ENCODE measurements at regions not wholly inside any gene's neighbourhood (a gene's known extent, or its start where the extent isn't known, plus 50 kb on each side); places are given as distances from the start of the nearest gene placed in this dataset.

DNA sequence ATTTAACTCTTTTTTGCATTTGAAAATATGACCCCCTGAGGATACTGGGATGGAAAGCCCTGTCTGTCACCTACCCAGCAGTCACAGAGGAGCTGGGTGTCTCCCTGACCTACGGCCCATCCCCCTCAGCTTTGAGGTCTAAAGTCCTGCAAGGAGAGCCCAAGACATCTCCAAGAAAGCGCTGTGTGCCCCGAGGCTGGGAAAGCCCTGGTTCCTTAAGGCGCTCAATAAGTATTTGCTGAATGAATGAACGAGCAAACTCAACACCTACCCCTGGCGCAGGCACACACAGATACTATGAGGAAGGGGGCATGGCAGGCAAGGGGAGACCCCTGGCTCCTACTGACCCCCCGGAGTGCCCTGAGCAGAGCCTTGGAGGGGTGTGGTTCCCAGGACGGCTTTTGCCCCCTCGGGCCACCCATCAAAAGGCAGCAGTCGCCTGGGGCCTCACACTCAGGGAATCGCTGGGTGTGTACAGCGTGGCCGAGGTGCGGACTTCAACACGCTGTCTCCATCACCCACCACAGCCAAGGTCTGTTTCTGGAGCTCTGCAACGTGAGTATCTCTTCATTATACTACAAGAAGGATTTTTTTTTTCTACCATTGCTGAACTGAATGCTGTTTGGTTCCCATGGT lies 211.6 kb downstream of the ERCC6L2 start:
- H3K4me2 ChIP-seq (ENCODE audit: low read depth, low read length, poor library complexity, severe bottlenecking): no peak overlapping the region
- TF ChIP-seq, protein P1, sequence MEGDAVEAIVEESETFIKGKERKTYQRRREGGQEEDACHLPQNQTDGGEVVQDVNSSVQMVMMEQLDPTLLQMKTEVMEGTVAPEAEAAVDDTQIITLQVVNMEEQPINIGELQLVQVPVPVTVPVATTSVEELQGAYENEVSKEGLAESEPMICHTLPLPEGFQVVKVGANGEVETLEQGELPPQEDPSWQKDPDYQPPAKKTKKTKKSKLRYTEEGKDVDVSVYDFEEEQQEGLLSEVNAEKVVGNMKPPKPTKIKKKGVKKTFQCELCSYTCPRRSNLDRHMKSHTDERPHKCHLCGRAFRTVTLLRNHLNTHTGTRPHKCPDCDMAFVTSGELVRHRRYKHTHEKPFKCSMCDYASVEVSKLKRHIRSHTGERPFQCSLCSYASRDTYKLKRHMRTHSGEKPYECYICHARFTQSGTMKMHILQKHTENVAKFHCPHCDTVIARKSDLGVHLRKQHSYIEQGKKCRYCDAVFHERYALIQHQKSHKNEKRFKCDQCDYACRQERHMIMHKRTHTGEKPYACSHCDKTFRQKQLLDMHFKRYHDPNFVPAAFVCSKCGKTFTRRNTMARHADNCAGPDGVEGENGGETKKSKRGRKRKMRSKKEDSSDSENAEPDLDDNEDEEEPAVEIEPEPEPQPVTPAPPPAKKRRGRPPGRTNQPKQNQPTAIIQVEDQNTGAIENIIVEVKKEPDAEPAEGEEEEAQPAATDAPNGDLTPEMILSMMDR (conservative IDR thresholded peaks at IDR 0.05; ENCODE audit: low read length): no peak
- no peak for TF ChIP-seq EZH2phosphoT487 (IDR thresholded peaks at IDR 0.05; ENCODE audit: borderline replicate concordance)
- H3K9me3 ChIP-seq (ENCODE audit: insufficient read depth, low read depth, low read length): no peaks in the 10 kb centered on the region
- no peaks in the 10 kb centered on the region for H3K79me2 ChIP-seq (ENCODE audit: insufficient read depth, low read length)
- no peak overlapping the region for H3K4me3 ChIP-seq (ENCODE audit: low read length, poor library complexity, severe bottlenecking)
- no peaks in the 10 kb centered on the region for H3K36me3 ChIP-seq (ENCODE audit: insufficient read depth, low read length)
- no peaks in the 10 kb centered on the region for H4K20me1 ChIP-seq (ENCODE audit: insufficient read depth, low read length, poor library complexity, severe bottlenecking)
- H2AFZ ChIP-seq (ENCODE audit: low read length): no peak overlapping the region
- no peak overlapping the region for H3K9ac ChIP-seq (ENCODE audit: low read depth, low read length, poor library complexity, severe bottlenecking)
- no peaks in the 10 kb centered on the region for H3F3A ChIP-seq (ENCODE audit: low read depth)
- H3K27me3 ChIP-seq (ENCODE audit: insufficient read depth, low read length, poor library complexity, severe bottlenecking): no peaks in the 10 kb centered on the region
- peaks cover 10% of the 10 kb centered on the region for H3K4me1 ChIP-seq (ENCODE audit: insufficient read depth, low read length, poor library complexity, severe bottlenecking)
- no peaks in the 10 kb centered on the region for H3K9me2 ChIP-seq (replicated peaks; ENCODE audit: low read depth, low read length)

DNA sequence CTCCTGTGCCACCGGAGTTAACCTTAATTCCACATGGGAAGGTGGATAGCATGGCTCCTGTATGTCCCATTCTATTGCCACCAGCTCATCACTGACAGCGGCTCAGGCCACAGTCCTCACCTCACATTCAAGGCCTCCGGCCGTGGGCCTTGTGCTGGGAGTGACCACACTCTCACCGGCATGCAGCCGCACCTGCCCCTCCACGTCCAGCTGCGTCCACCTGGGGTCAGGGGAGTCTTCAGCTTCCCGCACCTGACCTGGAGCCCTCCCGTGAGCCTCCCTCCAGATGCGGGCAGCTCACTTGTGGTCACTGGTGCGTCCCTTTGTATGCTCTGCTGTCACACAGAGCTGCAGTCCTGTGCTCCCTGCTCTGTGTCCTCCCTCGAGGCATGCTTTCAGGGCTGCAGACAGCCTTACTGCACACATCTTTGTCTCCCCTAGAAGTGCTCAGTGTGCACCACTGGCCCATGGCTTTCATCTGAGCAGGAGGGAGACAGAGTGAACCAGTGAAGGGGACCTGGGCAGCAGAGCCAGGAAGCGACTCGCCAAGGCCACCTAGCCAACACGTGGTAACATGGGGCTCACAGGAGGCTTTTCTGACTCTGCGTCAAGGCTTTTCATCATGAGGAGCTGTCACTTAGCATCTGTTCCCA lies 210.1 kb downstream of the ERCC6L2 start:
- Histone ChIP-seq H2AFZ (ENCODE audit: low read length) (no peak overlapping the region), H3K9me3 (ENCODE audit: insufficient read depth, low read depth, low read length) (no peaks in the 10 kb centered on the region), H4K20me1 (ENCODE audit: insufficient read depth, low read length, poor library complexity, severe bottlenecking) (no peaks in the 10 kb centered on the region), H3K4me3 (ENCODE audit: low read length, poor library complexity, severe bottlenecking) (no peak overlapping the region), H3K36me3 (ENCODE audit: insufficient read depth, low read length) (no peaks in the 10 kb centered on the region), H3K9me2 (replicated peaks; ENCODE audit: low read depth, low read length) (no peaks in the 10 kb centered on the region), H3K4me2 (ENCODE audit: low read depth, low read length, poor library complexity, severe bottlenecking) (no peak overlapping the region), H3K4me1 (ENCODE audit: insufficient read depth, low read length, poor library complexity, severe bottlenecking) (peaks cover 10% of the 10 kb centered on the region), H3K79me2 (ENCODE audit: insufficient read depth, low read length) (no peaks in the 10 kb centered on the region), H3K27me3 (ENCODE audit: insufficient read depth, low read length, poor library complexity, severe bottlenecking) (no peaks in the 10 kb centered on the region), H3K9ac (ENCODE audit: low read depth, low read length, poor library complexity, severe bottlenecking) (no peak overlapping the region), H3F3A (ENCODE audit: low read depth) (no peaks in the 10 kb centered on the region)
- no peak for TF ChIP-seq EZH2phosphoT487 (IDR thresholded peaks at IDR 0.05; ENCODE audit: borderline replicate concordance)
- TF ChIP-seq, protein P1 (conservative IDR thresholded peaks at IDR 0.05; ENCODE audit: low read length): no peak

DNA sequence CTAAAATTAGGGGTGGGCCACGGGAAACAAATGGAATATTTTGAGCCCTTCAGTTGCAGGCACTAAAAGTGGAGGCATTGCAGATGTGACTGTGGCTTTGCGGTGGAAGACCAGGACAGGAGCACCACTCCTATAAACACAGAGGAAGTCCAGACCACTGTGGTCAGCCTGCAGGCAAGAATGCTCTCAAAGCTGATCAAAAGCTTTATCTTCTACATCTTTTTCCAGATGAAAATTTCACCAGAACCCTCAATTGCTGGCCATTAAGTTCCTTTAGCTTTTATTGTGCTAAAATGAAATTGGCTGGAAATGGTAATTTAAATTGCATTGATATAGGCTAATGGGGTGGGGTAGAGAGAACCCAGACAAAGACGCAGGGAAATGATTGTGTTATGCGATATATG lies 208.8 kb downstream of the ERCC6L2 start:
- no peaks in the 10 kb centered on the region for H3K27me3 ChIP-seq (ENCODE audit: insufficient read depth, low read length, poor library complexity, severe bottlenecking)
- peaks cover 10% of the 10 kb centered on the region for H3K4me1 ChIP-seq (ENCODE audit: insufficient read depth, low read length, poor library complexity, severe bottlenecking)
- no peaks in the 10 kb centered on the region for H3K9me3 ChIP-seq (ENCODE audit: insufficient read depth, low read depth, low read length)
- H3K36me3 ChIP-seq (ENCODE audit: insufficient read depth, low read length): no peaks in the 10 kb centered on the region
- TF ChIP-seq, protein P1 (conservative IDR thresholded peaks at IDR 0.05; ENCODE audit: low read length): no peak
- TF ChIP-seq EZH2phosphoT487 (IDR thresholded peaks at IDR 0.05; ENCODE audit: borderline replicate concordance): no peak
- H3K4me3 ChIP-seq (ENCODE audit: low read length, poor library complexity, severe bottlenecking): no peak overlapping the region
- H3K79me2 ChIP-seq (ENCODE audit: insufficient read depth, low read length): no peaks in the 10 kb centered on the region
- H3K4me2 ChIP-seq (ENCODE audit: low read depth, low read length, poor library complexity, severe bottlenecking): no peak overlapping the region
- no peak overlapping the region for H3K9ac ChIP-seq (ENCODE audit: low read depth, low read length, poor library complexity, severe bottlenecking)
- no peak overlapping the region for H2AFZ ChIP-seq (ENCODE audit: low read length)
- no peaks in the 10 kb centered on the region for H3K9me2 ChIP-seq (replicated peaks; ENCODE audit: low read depth, low read length)
- no peaks in the 10 kb centered on the region for H4K20me1 ChIP-seq (ENCODE audit: insufficient read depth, low read length, poor library complexity, severe bottlenecking)
- H3F3A ChIP-seq (ENCODE audit: low read depth): no peaks in the 10 kb centered on the region

All from Loucy (cell line).